ENCODE measurements at regions not wholly inside any gene's neighbourhood (a gene's known extent, or its start where the extent isn't known, plus 50 kb on each side); places are given as distances from the start of the nearest gene placed in this dataset.

- no peak for DNase-seq (ENCODE audit: low spot score)
These were observed 303.1 kb upstream of the CLINT1 start for GRCh38 chr5:158162026-158162425.

- no peak for DNase-seq (ENCODE audit: low spot score)
These were observed 300.7 kb upstream of the CLINT1 start for GRCh38 chr5:158159621-158160020.

- no peak for DNase-seq (ENCODE audit: low spot score)
These were observed 297.0 kb upstream of the CLINT1 start for GRCh38 chr5:158155811-158156505.

- DNase-seq (ENCODE audit: low spot score): no peak
These were observed 296.1 kb upstream of the CLINT1 start for GRCh38 chr5:158155067-158155466.

GRCh38 chr5:158154226-158155005 is 295.5 kb upstream of the CLINT1 start:
- DNase-seq (ENCODE audit: low spot score): no peak

- DNase-seq (ENCODE audit: low spot score): no peak
These were observed 294.6 kb upstream of the CLINT1 start for GRCh38 chr5:158153508-158153907.

GRCh38 chr5:158152136-158152535 is 293.2 kb upstream of the CLINT1 start:
- DNase-seq (ENCODE audit: low spot score): no peak

- no peak for DNase-seq (ENCODE audit: low spot score)
These were observed 288.3 kb upstream of the CLINT1 start for GRCh38 chr5:158147227-158147626.

GRCh38 chr5:158145827-158146226 is 286.9 kb upstream of the CLINT1 start:
- no peak for DNase-seq (ENCODE audit: low spot score)

GRCh38 chr5:158143081-158143480 is 284.1 kb upstream of the CLINT1 start:
- no peak for DNase-seq (ENCODE audit: low spot score)

GRCh38 chr5:158142156-158142555 is 283.2 kb upstream of the CLINT1 start:
- DNase-seq (ENCODE audit: low spot score): no peak

GRCh38 chr5:158140120-158140731 is 281.3 kb upstream of the CLINT1 start:
- DNase-seq (ENCODE audit: low spot score): no peak

GRCh38 chr5:158139161-158139560 is 280.2 kb upstream of the CLINT1 start:
- no peak for DNase-seq (ENCODE audit: low spot score)

- DNase-seq (ENCODE audit: low spot score): no peak
These were observed 276.8 kb upstream of the CLINT1 start for GRCh38 chr5:158135682-158136179.

- DNase-seq (ENCODE audit: low spot score): no peak
These were observed 274.4 kb upstream of the CLINT1 start for GRCh38 chr5:158133369-158133768.

GRCh38 chr5:158127536-158127935 is 268.6 kb upstream of the CLINT1 start:
- no peak for DNase-seq (ENCODE audit: low spot score)

- DNase-seq (ENCODE audit: low spot score): no peak
These were observed 267.8 kb upstream of the CLINT1 start for GRCh38 chr5:158126442-158127405.

GRCh38 chr5:158124606-158125316 is 265.8 kb upstream of the CLINT1 start:
- DNase-seq (ENCODE audit: low spot score): no peak

- DNase-seq (ENCODE audit: low spot score): no peak
These were observed 264.6 kb upstream of the CLINT1 start for GRCh38 chr5:158123595-158123994.

- DNase-seq (ENCODE audit: low spot score): no peak
These were observed 262.7 kb upstream of the CLINT1 start for GRCh38 chr5:158121678-158122077.

GRCh38 chr5:158120760-158121159 is 261.8 kb upstream of the CLINT1 start:
- DNase-seq (ENCODE audit: low spot score): no peak
